AG04449 (cell line): ENCODE measurements at regions not wholly inside any gene's neighbourhood (a gene's known extent, or its start where the extent isn't known, plus 50 kb on each side); places are given as distances from the start of the nearest gene placed in this dataset.

Source experiments
- CTCF ChIA-PET: fragments of 350-600 bp; formaldehyde crosslinking; extraction: SDS; loops from one replicate; lab custom pipeline; 2021; ENCODE audit warnings: antibody characterized with exemption; lab: Yijun Ruan, JAX
- POLR2A ChIA-PET: fragments of 400-600, 350-600 bp; formaldehyde crosslinking; extraction: SDS; loops from one replicate; lab custom pipeline; 2020; ENCODE audit warnings: antibody characterized with exemption, inconsistent platforms; lab: Yijun Ruan, JAX
- DNase-seq: peaks from one replicate; pipeline ENCODE4 v3.0.0-alpha.2; 2010; ENCODE audit warnings: low read depth, low spot score
- H3K4me3 ChIP-seq: 2 replicates; pipeline ENCODE4 v1.5.1; 2011; ENCODE audit warnings: low read depth, mild to moderate bottlenecking, control low read depth, low read length
- CTCF ChIP-seq: IDR thresholded peaks from one replicate; pipeline ENCODE4 v1.5.1; 2011; ENCODE audit warnings: mild to moderate bottlenecking, moderate library complexity, low read length, control low read depth, inconsistent platforms; ENCODE audit not compliant: insufficient read depth; ENCODE audit errors: missing control alignments

- no peak for DNase-seq
- TF ChIP-seq CTCF, result no peak
- CTCF ChIA-PET, result no interaction called here
- POLR2A ChIA-PET, result no interaction called here
- no peak overlapping the region for H3K4me3 ChIP-seq
These were observed 610.0 kb upstream of the CADM1 start for GRCh38 chr11:116114198-116114651.

- no peak overlapping the region for H3K4me3 ChIP-seq
- ChIA-PET POLR2A (no interaction called here), CTCF (no interaction called here)
- TF ChIP-seq CTCF, result no peak
- DNase-seq, result no peak
These were observed 608.1 kb upstream of the CADM1 start for GRCh38 chr11:116112087-116112935.

GRCh38 chr11:116111546-116111945, 607.3 kb upstream of the CADM1 start:
- CTCF ChIA-PET, result no interaction called here

GRCh38 chr11:116110802-116111201, 606.6 kb upstream of the CADM1 start:
- ChIA-PET POLR2A (no interaction called here), CTCF (no interaction called here)
- TF ChIP-seq CTCF, result no peak
- DNase-seq, result no peak
- H3K4me3 ChIP-seq, result no peak overlapping the region

More at GRCh38 chr11:116111546-116111945, 607.3 kb upstream of the CADM1 start:
- POLR2A ChIA-PET, result no interaction called here
- H3K4me3 ChIP-seq, result no peak overlapping the region
- TF ChIP-seq CTCF, result no peak
- no peak for DNase-seq

DNA sequence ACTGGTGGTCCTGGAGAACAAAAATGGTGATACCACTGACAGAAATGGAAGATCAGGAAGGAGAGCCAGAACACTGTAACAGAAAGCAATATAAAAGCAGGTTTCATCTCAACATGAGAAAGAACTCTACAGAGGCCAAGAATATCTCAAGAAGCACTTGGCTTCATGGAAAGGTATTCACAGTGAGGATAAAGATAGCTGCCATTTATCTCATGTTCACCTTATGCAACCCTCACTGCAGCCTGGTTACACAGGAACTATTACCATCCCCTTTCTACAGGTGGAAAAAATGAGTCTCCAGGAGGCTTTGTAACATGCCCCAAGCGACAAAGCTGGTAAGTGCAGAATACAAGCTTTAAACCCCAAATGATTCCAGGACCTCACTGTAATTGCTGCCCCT, 606.1 kb upstream of the CADM1 start:
- no peak for DNase-seq
- no peak for TF ChIP-seq CTCF
- H3K4me3 ChIP-seq, result no peak overlapping the region
- CTCF ChIA-PET, result no interaction called here
- POLR2A ChIA-PET, result no interaction called here

DNA sequence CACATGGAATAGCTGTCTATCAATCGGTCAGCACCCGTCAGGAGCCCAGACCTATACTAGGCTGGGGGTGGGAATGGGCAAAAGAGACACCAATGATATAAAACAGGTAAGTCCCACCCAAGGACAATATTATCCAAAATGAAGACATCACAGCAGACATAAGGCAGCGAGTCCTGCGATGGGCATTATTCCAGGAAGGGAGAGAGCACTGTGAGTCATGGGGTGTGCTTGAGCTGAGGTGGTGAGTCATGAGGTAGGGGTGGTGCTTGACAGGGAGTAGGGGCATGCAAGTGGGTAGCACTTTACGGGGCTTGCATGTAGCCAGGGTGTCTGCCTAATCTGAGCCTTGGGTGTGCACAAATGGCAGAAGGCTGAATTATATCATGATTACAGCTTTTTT, 605.0 kb upstream of the CADM1 start:
- no peak for TF ChIP-seq CTCF
- ChIA-PET CTCF (no interaction called here), POLR2A (no interaction called here)
- H3K4me3 ChIP-seq, result no peak overlapping the region
- no peak for DNase-seq
